Astrocyte of the cerebellum (primary cell): ENCODE measurements at regions not wholly inside any gene's neighbourhood (a gene's known extent, or its start where the extent isn't known, plus 50 kb on each side); places are given as distances from the start of the nearest gene placed in this dataset.
"Not testable (repeated sequence)": the region's sequence is repeated elsewhere in the genome, so short reads cannot be mapped to it uniquely, and the experiment has no call there.

ENCODE experiments used
- DNase-seq: peaks from one replicate; pipeline ENCODE4 v3.0.0-alpha.2; 2011; ENCODE audit warnings: low read depth
- H3K4me3 ChIP-seq: 2 replicates; pipeline ENCODE4 v1.5.1; 2011; ENCODE audit warnings: mild to moderate bottlenecking, low read depth, low read length, moderate library complexity
- CTCF ChIP-seq: IDR thresholded peaks from 2 replicates; pipeline ENCODE4 v1.5.1; 2012; ENCODE audit warnings: low read length, low read depth, moderate library complexity, mild to moderate bottlenecking; ENCODE audit errors: missing control alignments
- in situ Hi-C: cut with HindIII; loops from 2 replicates; pipeline ENCODE4 v1.10.0; 2017; ENCODE audit warnings: low sequenced_read_pairs

- in situ Hi-C loops = no loop called here
- no peak overlapping the region for H3K4me3 ChIP-seq
- TF ChIP-seq CTCF = no peak
- no peak for DNase-seq
Observed at GRCh38 chr7:19969859-19970493, 196.6 kb upstream of the TMEM196 start.

- H3K4me3 ChIP-seq = no peak overlapping the region
- no peak for DNase-seq
- in situ Hi-C loops = no loop called here
- no peak for TF ChIP-seq CTCF
Observed at GRCh38 chr7:19964246-19964645, 190.8 kb upstream of the TMEM196 start.

GRCh38 chr7:19963695-19964094 lies 190.3 kb upstream of the TMEM196 start:
- in situ Hi-C loops = no loop called here
- no peak overlapping the region for H3K4me3 ChIP-seq
- no peak for TF ChIP-seq CTCF
- no peak for DNase-seq

GRCh38 chr7:19958309-19958896 lies 185.0 kb upstream of the TMEM196 start:
- no peak overlapping the region for H3K4me3 ChIP-seq
- peak; percentile 24 for DNase-seq
- no peak for TF ChIP-seq CTCF
- in situ Hi-C loops = no loop called here

GRCh38 chr7:19957664-19958063 lies 184.2 kb upstream of the TMEM196 start:
- no peak overlapping the region for H3K4me3 ChIP-seq
- TF ChIP-seq CTCF = no peak
- no peak for DNase-seq
- in situ Hi-C loops = no loop called here

- in situ Hi-C loops, DNase-seq, H3K4me3 ChIP-seq: not testable (repeated sequence)
Observed at GRCh38 chr7:19954166-19954565, 180.7 kb upstream of the TMEM196 start.

- DNase-seq, H3K4me3 ChIP-seq, in situ Hi-C loops: not testable (repeated sequence)
Observed at GRCh38 chr7:19953411-19953810, 180.0 kb upstream of the TMEM196 start.
